Spleen (tissue), 11 donors: ENCODE measurements at regions not wholly inside any gene's neighbourhood (a gene's known extent, or its start where the extent isn't known, plus 50 kb on each side); places are given as distances from the start of the nearest gene placed in this dataset.
"Not testable (repeated sequence)": the region's sequence is repeated elsewhere in the genome, so short reads cannot be mapped to it uniquely, and the experiment has no call there.

Source experiments
- DNase-seq: peaks from one replicate; pipeline ENCODE4 v3.0.0-alpha.2; 2020
- H3K27ac ChIP-seq, 8 donors: fragments of 200-600 bp; sonication (generic) in 7 of 8; 1 replicate in 4 of 8; 2 replicates in 4 of 8; pipeline versions ENCODE4 v1.5.0 to v1.8.0; 2016 to 2021; ENCODE audit warnings: inconsistent platforms in 4 of 8, mild to moderate bottlenecking in 4 of 8, moderate library complexity in 1 of 8
- H3K27me3 ChIP-seq, 7 donors: fragments of 200-600 bp; sonication (generic) in 6 of 7; replicated peaks in 1 of 7; 1 replicate in 4 of 7; 2 replicates in 3 of 7; pipeline versions ENCODE4 v1.5.0 to v1.8.0; 2016 to 2021; ENCODE audit warnings: inconsistent platforms in 3 of 7, mild to moderate bottlenecking in 1 of 7
- H3K36me3 ChIP-seq, 6 donors: fragments of 200-600 bp; sonication (generic) in 5 of 6; 1 replicate in 4 of 6; 2 replicates in 2 of 6; pipeline versions ENCODE4 v1.5.0 to v1.8.0; 2016 to 2021; ENCODE audit warnings: inconsistent platforms in 2 of 6
- H3K4me1 ChIP-seq, 6 donors: fragments of 200-600 bp; sonication (generic) in 5 of 6; 1 replicate in 3 of 6; 2 replicates in 3 of 6; pipeline versions ENCODE4 v1.5.0 to v1.8.0; 2016 to 2021; ENCODE audit warnings: inconsistent platforms in 3 of 6
- H3K4me3 ChIP-seq, 8 donors: fragments of 200-600 bp; sonication (generic) in 7 of 8; 1 replicate in 4 of 8; 2 replicates in 4 of 8; pipeline versions ENCODE4 v1.5.0 to v1.8.0; 2016 to 2021; ENCODE audit warnings: inconsistent platforms in 4 of 8, mild to moderate bottlenecking in 4 of 8, moderate library complexity in 2 of 8
- H3K9me3 ChIP-seq, 8 donors: fragments of 200-600 bp; sonication (generic) in 7 of 8; 1 replicate in 4 of 8; 2 replicates in 4 of 8; pipeline versions ENCODE4 v1.5.0 to v1.8.0; 2016 to 2021; ENCODE audit warnings: inconsistent platforms in 4 of 8
- POLR2A ChIP-seq, 3 donors: fragments of 450-650 bp; IDR thresholded peaks; one replicate each; pipeline ENCODE4 v1.5.1; 2017; ENCODE audit warnings: antibody characterized with exemption in 3 of 3, mild to moderate bottlenecking in 1 of 3
- POLR2AphosphoS5 ChIP-seq, 3 donors: sonication (generic); formaldehyde crosslinking; IDR thresholded peaks; one replicate each; pipeline ENCODE4 v1.5.1; 2017; ENCODE audit warnings: antibody characterized with exemption in 3 of 3
- WGBS, 5 donors: extraction: QIAGEN DNeasy Blood & Tissue Kit in 3 of 5; methylation state at CpG; one replicate each; pipeline versions ENCODE4 v1.1.5 to v1.1.7; 2013 to 2018; 5-methylcytosine and 5-hydroxymethylcytosine counted together
- intact Hi-C: fragments of 100-400 bp; cut with DNase I; formaldehyde crosslinking; loops from one replicate; pipeline ENCODE4 v1.15.0; 2023; ENCODE audit warnings: low total_unique reads
- TF ChIP-seq, protein P1 (sequence below), 11 experiments: fragments of 200-600 bp in 7 of 11; fragments of 450-650 bp in 4 of 11; sonication (generic) in 4 of 11; IDR thresholded peaks in 8 of 11; conservative IDR thresholded peaks in 3 of 11; 1 replicate in 7 of 11; 2 replicates in 4 of 11; pipeline versions ENCODE4 v1.4.0 to v1.8.0; 2016 to 2021; ENCODE audit warnings: antibody characterized with exemption in 11 of 11, inconsistent platforms in 4 of 11, mild to moderate bottlenecking in 1 of 11
- donor health status: healthy with polysubstance abuse.
- donor health status: DM: no; HTN: no; CAD: no; lungs with moderate emphysema.
- donor health status: DM: no; HTN: no; CAD: no.
- donor health status: Bipolar disorder and iron deficiency.
- donor health status: healthy.
- donor health status: DM: no; HTN: no; CAD: no.
- donor health status: DM: yes; HTN: yes; CAD: no.

DNA sequence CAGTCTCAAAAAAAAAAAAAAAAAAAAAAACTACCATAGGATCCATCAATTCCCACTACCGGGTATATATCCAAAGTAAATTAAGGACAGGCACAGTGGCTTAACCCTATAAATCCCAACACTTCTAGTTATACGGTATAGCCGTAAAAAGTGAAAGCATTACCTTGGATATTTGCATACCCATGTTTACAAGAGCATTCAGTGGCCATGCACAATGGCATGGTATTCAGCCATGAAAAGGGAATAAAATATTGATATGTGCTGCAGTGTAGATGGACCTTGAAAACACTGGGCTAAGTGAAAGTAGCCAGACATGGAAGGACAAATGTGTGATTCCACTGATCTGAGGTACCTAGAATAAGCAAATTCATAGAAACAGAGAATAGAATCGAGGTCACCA, 111.8 kb upstream of the CAB39 start:
- WGBS, 5 donors, result 62 to 84% (median 73%) methylated on average over 4 of the region's 4 CpGs
- H3K36me3 ChIP-seq, result no peaks in the 10 kb centered on the region
- peak overlapping the region in 7 of 8 donors; percentile 38 to 86 (median 83) for H3K27ac ChIP-seq
- peaks cover 0 to 59% (median 40%) of the 10 kb centered on the region in 6 donors for H3K4me1 ChIP-seq
- no peak overlapping the region for H3K4me3 ChIP-seq
- intact Hi-C loops, result no loop called here
- TF ChIP-seq POLR2AphosphoS5 (IDR thresholded peaks at IDR 0.05) (no peak), POLR2A (IDR thresholded peaks at IDR 0.05) (no peak)
- TF ChIP-seq, protein P1, sequence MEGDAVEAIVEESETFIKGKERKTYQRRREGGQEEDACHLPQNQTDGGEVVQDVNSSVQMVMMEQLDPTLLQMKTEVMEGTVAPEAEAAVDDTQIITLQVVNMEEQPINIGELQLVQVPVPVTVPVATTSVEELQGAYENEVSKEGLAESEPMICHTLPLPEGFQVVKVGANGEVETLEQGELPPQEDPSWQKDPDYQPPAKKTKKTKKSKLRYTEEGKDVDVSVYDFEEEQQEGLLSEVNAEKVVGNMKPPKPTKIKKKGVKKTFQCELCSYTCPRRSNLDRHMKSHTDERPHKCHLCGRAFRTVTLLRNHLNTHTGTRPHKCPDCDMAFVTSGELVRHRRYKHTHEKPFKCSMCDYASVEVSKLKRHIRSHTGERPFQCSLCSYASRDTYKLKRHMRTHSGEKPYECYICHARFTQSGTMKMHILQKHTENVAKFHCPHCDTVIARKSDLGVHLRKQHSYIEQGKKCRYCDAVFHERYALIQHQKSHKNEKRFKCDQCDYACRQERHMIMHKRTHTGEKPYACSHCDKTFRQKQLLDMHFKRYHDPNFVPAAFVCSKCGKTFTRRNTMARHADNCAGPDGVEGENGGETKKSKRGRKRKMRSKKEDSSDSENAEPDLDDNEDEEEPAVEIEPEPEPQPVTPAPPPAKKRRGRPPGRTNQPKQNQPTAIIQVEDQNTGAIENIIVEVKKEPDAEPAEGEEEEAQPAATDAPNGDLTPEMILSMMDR (IDR thresholded peaks at IDR 0.05 in 8 of 11, conservative IDR thresholded peaks at IDR 0.05 in 3 of 11), result no peak
- H3K27me3 ChIP-seq, result no peaks in the 10 kb centered on the region
- DNase-seq, result no peak
- H3K9me3 ChIP-seq, result peaks cover 0 to 26% (median 7%) of the 10 kb centered on the region in 8 donors

DNA sequence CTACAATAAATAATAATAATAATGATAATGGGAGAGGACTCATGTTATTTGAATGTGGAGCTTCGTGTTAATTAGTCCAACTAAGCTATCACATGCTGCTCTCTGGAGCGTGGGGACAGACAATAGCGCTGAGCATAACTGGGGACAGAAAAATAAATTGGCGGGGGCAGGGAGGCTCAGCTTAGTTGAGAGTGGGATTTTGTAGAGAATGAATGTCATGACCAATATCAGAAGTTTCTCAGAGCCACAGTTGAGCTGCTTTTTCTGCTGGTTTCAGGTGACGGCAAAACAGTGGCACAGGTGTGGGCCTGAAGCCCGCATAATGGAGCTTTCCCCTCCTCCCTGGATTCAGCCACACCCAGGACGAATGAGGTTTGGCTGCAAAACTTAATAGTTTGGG, 111.1 kb upstream of the CAB39 start:
- Histone ChIP-seq H3K9me3 (peaks cover 0 to 32% (median 12%) of the 10 kb centered on the region in 8 donors), H3K4me3 (no peak overlapping the region), H3K27me3 (no peaks in the 10 kb centered on the region), H3K27ac (peak overlapping the region; percentile 67 to 86 (median 82)), H3K36me3 (no peaks in the 10 kb centered on the region), H3K4me1 (peaks cover 0 to 59% (median 40%) of the 10 kb centered on the region in 6 donors)
- no peak for DNase-seq
- WGBS, 5 donors, result 67 to 88% (median 78%) methylated on average over 7 of the region's 7 CpGs
- TF ChIP-seq POLR2AphosphoS5 (IDR thresholded peaks at IDR 0.05) (no peak), POLR2A (IDR thresholded peaks at IDR 0.05) (no peak)
- TF ChIP-seq, protein P1 (IDR thresholded peaks at IDR 0.05 in 8 of 11, conservative IDR thresholded peaks at IDR 0.05 in 3 of 11), result no peak
- intact Hi-C loops, result no loop called here

DNA sequence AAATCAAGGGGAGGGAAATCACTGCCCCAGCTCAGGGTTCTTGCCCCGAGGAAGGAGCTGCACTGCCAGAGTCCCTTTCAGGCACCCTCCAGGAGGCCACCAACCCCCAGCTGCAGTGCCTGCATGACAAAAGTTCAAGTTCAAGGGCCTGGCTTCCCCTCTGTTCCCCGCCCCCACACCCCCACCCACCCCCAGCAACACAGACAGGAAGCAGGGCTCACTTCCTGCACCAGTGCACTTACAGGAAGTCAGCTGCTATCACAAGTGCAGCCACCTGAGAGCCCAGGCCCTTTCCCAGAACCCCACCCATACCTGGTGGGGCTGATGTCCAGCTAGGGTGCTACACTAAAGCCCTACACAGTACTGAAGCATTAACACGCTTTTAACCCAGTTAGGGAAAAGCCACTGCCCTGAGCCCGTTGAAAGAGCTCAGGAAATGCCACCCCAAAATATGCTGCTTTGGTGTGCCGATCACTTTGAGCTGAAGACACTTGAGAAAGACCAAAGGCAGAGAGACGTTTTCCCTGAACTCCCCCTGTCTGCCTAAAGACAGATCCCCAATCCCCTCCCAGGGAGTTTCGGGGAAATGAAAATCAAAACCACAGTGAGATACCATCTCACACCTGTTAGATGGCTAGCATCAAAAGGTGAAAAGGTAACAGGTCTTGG, 109.9 kb upstream of the CAB39 start:
- H3K27ac ChIP-seq, result peak overlapping the region; percentile 67 to 86 (median 82)

DNA sequence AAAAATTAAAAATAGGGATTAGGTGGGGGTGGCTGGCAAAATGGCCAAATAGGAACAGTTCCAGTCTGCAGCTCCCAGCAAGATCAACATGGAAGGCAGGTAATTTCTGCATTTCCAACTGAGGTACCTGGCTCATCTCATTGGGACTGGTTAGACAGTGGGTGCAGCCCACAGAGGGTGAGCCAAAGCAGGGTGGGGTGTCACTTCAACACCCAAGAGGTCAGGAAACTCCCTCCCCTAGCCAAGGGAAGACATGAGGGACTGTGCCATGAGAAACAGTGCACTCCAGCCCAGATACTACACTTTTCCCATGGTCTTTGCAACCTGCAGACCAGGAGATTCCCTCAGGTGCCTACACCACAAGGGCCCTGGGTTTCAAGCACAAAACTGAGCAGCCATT, 109.3 kb upstream of the CAB39 start:
- intact Hi-C loops, DNase-seq, H3K27me3 ChIP-seq, H3K36me3 ChIP-seq, H3K4me3 ChIP-seq: not testable (repeated sequence)
- Histone ChIP-seq H3K4me1 (peaks cover 0 to 59% (median 38%) of the 10 kb centered on the region in 6 donors), H3K9me3 (peaks cover 0 to 34% (median 15%) of the 10 kb centered on the region in 8 donors), H3K27ac (peak overlapping the region; percentile 67 to 86 (median 82))

More for the DNA sequence above, 109.9 kb upstream of the CAB39 start:
- Histone ChIP-seq H3K36me3 (no peaks in the 10 kb centered on the region), H3K9me3 (peaks cover 0 to 33% (median 15%) of the 10 kb centered on the region in 8 donors), H3K27me3 (no peaks in the 10 kb centered on the region), H3K4me1 (peaks cover 0 to 59% (median 40%) of the 10 kb centered on the region in 6 donors), H3K4me3 (peak overlapping the region in 1 of 8 donors; percentile 33)
- TF ChIP-seq POLR2AphosphoS5 (IDR thresholded peaks at IDR 0.05), result peak; percentile 10 to 73 (median 71)
- no peak for TF ChIP-seq POLR2A (IDR thresholded peaks at IDR 0.05)
- WGBS, 5 donors, result 15 to 30% (median 19%) methylated on average over 7 of the region's 7 CpGs
- peak; percentile 91 for DNase-seq
- intact Hi-C loops, result no loop called here

DNA sequence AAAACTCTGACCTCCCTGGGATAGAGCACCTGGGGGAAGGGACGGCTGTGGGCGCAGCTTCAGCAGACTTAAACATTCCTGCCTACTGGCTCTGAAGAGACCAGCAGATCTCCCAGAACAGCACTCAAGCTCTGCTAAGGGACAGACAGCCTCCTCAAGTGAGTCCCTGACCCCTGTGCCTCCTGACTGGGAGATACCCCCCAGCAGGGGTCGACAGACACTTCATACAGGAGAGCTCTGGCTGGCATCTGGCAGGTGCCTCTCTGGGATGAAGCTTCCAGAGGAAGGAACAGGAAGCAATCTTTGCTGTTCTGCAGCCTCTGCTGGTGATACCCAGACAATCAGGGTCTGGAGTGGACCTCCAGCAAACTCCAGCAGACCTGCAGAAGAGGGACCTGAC, 108.5 kb upstream of the CAB39 start:
- Histone ChIP-seq H3K27ac (peak overlapping the region in 4 of 8 donors; percentile 75 to 86 (median 83)), H3K9me3 (peaks cover 0 to 42% (median 19%) of the 10 kb centered on the region in 8 donors), H3K4me1 (peaks cover 0 to 58% (median 38%) of the 10 kb centered on the region in 6 donors)
- intact Hi-C loops, H3K27me3 ChIP-seq, DNase-seq, H3K36me3 ChIP-seq, H3K4me3 ChIP-seq: not testable (repeated sequence)
- whole genome bisulfite sequencing, 5 donors, result 89 to 98% (median 92%) methylated on average over 2 to 3 of the region's 3 CpGs
